Eye (tissue), 1 donor: ENCODE measurements at regions not wholly inside any gene's neighbourhood (a gene's known extent, or its start where the extent isn't known, plus 50 kb on each side); places are given as distances from the start of the nearest gene placed in this dataset.

Experiments used
- DNase-seq: peaks from one replicate; pipeline ENCODE4 v3.0.0-alpha.2; 2015

DNA sequence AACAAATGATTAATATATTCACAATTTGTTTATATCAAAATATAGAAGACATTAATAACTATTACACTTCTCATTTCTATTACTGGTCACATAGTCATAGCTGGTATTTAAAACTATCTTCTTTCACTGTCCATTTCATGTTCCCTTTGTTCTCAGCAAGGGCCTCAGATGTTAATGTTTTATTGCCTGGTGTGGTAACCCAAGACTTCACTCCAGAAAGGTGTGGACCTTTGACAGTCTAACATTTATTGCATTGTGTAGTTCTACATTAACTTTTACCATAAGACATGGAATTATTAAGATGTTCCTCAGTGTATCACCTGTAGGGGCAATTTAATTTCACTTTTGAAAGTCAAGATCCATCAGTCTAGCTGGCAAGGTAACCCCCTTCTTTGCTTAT is 691.3 kb downstream of the SQOR start:
- DNase-seq, result no peak

DNA sequence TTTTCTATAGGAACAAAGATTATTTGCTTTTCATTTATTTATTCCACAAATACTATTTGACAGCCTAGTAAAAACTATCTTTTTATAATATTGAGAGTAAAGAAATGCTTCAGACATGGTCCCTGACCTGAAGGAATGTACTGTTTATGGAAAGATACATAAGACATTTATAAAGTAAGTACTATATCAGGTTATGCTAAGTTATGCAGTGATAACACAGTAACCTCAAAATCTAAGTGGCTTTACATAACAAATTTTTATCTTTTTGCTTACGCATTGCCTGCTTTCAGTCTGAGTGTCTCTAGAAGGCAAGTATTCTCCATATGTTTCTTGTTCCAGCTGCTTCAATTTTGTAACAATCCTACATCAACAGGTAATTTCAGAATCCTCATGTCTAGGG is 694.0 kb downstream of the SQOR start:
- no peak for DNase-seq

DNA sequence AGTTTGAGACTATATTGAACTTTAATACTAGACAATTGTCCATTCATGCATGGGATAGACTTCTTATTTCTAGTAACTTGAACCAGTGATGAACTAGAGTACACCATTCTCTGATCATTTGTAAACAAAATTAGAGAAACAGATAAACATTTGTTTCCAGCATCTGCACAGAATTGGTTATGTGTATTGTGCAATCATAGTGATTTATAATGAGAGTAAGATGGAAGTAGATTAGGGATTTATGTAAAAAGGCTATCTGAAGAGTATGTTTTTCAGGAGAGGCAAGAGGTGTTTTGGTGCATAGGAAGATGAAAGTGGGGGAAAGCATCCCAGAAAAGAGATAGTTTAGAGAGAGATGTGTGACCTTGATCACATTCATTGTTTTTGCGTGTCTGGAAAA is 695.0 kb downstream of the SQOR start:
- no peak for DNase-seq

DNA sequence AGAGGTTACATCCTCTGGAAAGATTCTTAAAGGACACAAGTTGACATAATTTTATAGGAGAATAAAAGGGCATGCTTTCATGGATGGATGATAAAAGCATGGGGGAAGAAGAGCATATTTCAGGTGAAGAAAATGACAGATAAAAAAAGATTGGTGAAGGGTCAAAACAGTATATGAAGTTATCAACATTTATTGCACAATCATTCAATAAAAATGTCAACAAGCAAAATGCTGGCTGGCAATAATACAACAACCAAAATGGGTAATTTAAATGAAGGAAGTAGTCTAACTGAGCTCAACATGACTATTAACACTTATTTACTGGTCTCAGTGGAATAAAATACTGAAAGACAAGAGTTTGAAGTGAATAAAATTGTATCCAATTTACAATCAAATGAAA is 696.7 kb downstream of the SQOR start:
- no peak for DNase-seq

- DNase-seq, result peak; percentile 73
Measured at GRCh38 chr15:46343196-46343935, 708.5 kb downstream of the SQOR start.

GRCh38 chr15:46344115-46344724 is 709.4 kb downstream of the SQOR start:
- DNase-seq, result peak; percentile 40

DNA sequence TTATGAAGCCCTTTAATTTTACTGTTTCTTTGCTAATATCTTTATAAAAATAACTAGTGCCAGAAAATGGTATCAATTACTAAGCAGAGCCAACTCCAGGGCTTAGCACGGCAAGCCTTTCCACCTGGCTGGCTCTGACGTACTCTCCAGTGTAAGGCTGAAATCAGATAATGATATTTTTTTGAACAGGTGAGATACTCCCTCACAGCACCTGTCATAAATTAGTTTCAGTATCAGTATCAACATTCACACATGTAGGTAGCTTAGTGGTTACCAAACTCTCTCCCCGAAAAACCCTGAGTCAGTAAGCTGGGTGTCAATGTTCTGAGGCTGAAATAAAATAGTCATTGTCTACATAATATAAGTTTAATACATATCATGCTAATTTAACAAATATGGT is 710.1 kb downstream of the SQOR start:
- no peak for DNase-seq

DNA sequence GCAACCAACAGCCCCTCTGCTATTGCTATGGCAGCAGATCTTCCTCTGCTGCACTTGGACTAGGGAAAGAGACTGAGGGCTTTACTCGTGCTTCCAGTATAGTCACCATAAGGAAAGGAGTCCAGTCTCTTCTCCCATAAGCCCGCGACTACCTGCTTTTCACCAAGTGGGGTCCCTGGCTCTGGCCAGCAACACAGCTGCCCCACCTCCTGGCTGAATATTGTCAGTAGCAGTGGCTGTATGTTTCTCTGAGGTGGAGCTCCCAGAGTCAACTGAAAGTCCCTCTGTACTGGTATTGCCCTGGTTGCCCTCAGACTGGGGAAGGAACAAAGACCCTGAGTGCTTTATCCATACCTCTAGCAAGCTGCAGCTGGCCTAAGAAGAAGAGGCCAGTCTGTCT is 719.6 kb downstream of the SQOR start:
- no peak for DNase-seq

DNA sequence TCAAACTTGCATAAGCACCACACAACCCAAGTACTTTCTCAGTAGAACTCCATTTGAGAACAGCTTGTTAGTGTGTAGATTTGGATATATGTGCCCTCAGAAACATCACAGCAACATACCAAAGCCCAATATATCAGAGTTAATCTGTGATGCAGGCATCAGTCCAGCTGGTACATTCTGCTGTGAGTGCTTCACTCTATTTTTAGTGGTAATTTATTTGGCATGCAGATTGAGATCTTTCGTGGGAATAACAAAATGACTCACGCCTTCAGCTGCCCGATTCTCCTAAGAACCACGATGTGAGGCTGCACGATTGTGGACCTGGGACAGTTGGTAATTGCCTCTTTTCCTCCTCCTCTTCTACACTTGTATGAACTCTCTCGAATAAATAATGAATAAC is 730.7 kb downstream of the SQOR start:
- DNase-seq, result peak; percentile 2

DNA sequence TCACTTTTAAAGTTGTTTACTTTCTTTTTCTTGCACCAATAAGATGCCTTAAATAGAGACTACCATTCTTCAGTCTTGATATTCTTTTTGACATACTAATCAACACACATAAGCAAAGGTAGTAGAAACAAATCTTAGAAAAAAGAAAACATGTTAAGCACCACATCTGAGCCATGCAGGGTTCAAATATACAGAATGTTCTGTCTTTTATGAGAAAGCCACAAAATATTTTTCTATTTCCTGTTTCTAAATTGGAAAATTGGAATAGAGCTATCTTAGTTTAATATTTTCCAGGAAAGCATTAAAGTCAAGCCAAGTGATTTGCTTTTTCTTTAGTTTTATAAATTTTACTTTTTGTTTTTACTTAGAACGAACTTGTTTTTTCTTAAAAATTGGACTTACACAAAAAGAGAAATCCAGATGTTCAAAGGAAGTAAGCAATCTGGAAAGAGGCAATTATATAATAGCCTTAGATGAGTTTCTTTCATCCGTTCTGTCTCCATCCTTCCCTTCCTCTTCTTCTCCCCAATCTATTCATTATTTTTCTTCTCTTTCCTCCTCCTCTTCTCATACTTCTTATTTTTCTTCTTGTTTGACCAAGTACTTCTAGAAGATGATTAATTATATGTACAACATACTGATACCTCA is 731.7 kb downstream of the SQOR start:
- DNase-seq, result no peak

GRCh38 chr15:46383978-46384377 is 749.1 kb downstream of the SQOR start:
- no peak for DNase-seq

GRCh38 chr15:46386356-46386755 is 751.5 kb downstream of the SQOR start:
- no peak for DNase-seq

DNA sequence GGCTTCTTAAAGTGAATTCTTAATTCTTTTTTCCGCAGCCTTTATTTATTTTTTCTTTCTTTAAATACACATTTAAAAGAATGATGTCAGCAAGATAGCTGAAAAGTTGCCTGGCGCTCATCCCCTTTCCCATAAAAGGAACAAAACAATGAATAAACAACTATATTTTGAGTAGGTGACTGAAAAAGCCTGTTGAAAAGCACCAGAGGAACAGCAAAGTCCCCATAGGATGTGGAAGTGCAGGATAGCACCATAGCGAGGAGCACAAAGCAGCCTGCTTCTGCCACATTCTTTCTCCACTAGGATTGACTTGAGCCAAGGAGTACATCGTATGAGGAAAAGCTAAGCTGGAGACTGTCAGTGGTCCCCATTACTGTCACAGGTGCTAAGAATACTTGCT is 754.9 kb downstream of the SQOR start:
- no peak for DNase-seq

GRCh38 chr15:46394463-46394862 is 759.6 kb downstream of the SQOR start:
- no peak for DNase-seq

- no peak for DNase-seq
Measured at GRCh38 chr15:46408312-46408711, 773.5 kb downstream of the SQOR start.

GRCh38 chr15:46409841-46410301 is 775.0 kb downstream of the SQOR start:
- no peak for DNase-seq

DNA sequence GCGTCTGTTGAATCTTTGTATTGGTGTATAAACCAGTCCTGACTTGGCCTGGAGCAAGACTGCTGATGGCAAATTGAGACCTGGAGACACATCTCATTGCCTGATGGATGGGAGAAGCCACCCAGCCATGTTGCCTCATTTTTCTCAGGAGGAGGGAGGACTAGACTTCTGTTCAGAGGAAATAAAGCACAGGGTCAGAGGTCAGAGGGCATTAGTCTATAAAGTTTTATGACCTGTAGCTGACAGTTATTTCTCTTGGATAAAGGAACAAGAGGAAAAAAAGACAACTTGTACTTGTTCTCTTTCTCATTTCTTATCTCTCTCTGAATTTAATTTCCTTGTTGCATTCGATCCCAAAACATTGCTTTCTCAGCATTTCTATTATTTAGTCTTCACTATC is 775.9 kb downstream of the SQOR start:
- no peak for DNase-seq

DNA sequence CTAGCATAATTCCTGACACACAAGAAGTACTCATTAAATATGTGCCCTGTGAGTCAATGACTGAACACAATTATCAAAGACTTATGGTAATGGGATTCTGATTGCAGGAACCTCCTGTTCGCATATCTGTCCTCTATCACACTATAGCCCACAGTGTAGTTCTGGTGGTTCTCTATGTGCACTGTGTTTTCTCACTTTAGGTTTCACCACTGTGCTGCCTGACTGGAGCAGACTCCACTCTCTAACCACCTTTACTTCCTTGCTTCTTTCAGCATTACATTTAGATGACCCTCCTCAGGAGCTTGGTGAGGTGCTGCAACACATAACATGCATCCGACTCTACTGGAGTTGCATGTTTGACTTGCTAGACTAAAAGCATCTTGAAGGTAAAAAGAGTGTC is 777.1 kb downstream of the SQOR start:
- no peak for DNase-seq

DNA sequence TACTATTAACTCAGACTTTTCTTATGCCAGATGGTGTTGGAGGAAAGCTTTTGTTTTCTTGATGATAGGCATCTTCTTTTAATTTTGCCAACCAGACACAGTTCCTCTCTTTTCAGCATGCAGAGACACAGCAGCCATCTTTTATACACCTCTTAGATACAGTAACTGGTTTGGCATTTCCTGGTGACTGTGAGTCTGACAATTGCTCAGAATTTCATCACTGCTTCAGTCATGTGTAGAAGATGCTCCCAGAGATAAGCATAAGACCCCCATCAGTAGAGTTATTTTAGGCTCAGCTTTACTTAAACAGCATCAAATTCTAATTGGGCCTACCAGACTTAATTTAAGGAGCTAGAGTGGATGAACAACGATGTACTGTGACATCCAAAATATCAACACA is 779.0 kb downstream of the SQOR start:
- DNase-seq, result no peak

- no peak for DNase-seq
Measured at GRCh38 chr15:46416544-46416943, 781.7 kb downstream of the SQOR start.

GRCh38 chr15:46420990-46421389 is 786.2 kb downstream of the SQOR start:
- peak; percentile 41 for DNase-seq

DNA sequence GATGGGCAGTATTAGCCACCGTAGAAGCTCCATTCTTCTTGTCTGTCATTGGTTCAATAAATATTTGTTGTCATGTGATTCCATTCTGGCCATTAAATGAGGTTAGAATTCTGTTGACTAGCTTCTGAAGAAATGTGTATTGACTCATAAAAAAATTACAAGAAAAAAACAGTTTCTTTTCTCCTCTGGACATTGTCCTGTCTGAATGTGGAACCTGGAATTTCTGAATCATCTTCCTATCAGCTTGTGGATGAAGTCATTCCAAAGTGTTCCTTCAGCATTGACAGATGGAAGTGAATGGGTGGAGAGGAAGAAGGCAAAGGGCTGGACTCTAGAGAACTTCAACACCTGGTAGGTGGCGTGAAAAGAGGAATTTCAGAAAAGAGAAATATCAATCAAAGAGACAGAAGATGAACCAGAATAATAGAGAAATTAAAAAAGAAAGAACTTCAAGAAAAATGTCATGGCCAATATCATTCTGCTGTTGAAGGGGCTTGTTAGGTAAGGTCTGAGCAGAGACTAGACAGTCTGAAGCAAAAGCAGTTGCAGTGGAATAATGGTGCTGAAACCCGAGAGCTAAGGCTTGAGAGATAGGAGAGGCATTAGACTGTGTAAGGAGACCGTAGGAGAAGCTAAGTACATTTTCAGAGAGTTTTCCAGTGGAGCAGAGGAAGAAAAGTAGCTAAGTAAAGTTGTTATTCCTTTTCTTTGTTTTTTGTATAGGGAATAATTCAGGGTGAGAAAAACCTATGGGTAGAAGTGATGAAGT is 806.6 kb downstream of the SQOR start:
- DNase-seq, result no peak

DNA sequence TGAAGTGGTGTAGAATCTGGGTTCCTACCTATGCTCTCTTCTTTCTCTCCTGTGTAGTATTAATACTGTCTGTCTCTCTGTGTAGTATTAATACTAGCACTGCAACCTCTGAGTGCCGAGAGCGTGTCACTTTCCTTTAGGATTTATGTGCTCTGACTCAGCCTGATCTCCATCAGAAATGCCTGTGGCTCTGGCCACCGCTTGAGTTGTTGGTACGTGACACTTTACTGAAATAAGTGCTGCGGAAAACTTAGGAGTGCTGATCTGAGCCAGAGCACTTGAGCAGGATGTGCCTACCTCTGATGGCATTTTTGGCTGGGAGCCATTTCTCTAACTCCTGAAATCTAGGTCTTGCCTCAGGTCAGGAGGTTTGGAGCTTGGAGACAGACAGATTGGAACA is 807.4 kb downstream of the SQOR start:
- DNase-seq, result no peak
